ENCODE measurements at regions not wholly inside any gene's neighbourhood (a gene's known extent, or its start where the extent isn't known, plus 50 kb on each side); places are given as distances from the start of the nearest gene placed in this dataset.
A peak's percentile ranks its signal among the peaks of the same experiment; 100 is the strongest.
"Not testable (repeated sequence)": the region's sequence is repeated elsewhere in the genome, so short reads cannot be mapped to it uniquely, and the experiment has no call there.

- no peak for DNase-seq
Observed at GRCh38 chr5:104606258-104606829, 1043.8 kb upstream of the NUDT12 start.

GRCh38 chr5:104599726-104600125, 1037.1 kb upstream of the NUDT12 start:
- DNase-seq: no peak

DNA sequence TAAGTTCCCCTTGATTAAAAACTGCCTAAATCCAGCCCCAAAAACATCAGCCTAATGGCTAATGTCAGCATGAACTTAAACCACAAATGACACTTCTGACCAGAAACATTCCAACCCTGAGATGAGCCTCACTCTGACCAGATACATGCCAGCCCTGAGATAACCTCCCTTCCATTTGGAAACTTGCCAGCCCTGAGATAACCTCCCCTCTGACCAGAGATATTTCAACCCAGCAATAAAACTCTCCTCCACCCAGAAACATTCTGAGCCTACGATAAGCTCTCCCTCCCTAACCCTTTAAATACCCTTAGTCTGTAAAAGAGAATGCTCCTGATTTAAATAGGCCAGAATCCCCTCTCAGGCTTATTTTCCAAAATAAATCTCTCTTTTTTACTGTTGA, 1035.7 kb upstream of the NUDT12 start:
- DNase-seq: no peak

DNA sequence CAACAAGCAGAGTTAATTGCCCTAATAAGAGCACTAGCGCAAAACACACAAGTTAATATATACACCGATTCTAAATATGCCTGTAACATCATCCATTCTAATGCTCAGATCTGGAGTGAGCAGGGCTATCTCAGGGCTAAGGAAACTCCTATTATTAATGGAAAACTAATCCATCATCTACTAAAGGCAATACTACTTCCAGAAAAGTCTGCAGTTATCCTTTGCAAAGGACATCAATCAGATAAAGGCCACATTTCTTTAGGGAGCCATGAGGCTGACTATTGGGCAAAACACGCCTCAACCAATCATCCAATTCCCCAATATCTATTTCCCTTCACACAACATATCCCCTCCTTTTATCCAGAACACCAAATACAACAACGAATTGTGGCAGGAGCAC, 1032.3 kb upstream of the NUDT12 start:
- DNase-seq: no peak

GRCh38 chr5:104576677-104577076, 1014.1 kb upstream of the NUDT12 start:
- no peak for DNase-seq

DNA sequence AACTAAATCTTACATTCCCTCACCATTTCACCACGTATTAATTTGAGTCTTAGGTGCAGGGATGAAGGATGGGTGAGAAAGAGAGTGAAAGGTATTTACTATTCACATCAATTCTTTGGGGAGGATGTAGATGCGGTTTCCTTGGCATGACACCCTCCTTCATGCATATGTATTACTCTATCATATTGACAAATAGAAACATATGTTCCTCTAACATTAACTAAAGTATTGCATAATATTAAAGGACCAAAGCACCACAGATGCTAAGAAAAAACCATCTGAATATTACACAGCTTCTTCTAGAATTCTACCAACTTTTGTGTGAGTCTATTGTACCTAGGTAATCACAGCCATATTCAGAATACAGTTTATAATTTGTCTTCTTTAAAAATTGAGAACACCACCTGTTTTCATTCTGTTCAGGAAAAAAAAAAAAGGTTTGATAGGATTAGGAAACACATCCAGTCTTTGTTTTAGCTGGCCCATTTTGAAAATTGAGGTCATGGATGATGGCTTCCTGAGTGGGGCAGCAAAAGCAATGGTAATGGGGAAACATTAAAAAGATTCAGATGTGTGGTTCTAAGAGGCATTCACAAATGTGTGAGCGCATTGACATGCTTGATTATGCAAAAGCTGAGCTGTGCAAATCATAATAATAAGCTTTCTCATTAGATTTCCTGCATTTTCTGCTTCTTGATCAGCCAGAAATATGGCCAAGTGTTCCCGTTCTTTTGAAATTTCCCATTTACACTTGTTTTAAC, 1011.5 kb upstream of the NUDT12 start:
- DNase-seq: no peak

- DNase-seq: no peak
Observed at GRCh38 chr5:104569621-104570020, 1007.0 kb upstream of the NUDT12 start.

DNA sequence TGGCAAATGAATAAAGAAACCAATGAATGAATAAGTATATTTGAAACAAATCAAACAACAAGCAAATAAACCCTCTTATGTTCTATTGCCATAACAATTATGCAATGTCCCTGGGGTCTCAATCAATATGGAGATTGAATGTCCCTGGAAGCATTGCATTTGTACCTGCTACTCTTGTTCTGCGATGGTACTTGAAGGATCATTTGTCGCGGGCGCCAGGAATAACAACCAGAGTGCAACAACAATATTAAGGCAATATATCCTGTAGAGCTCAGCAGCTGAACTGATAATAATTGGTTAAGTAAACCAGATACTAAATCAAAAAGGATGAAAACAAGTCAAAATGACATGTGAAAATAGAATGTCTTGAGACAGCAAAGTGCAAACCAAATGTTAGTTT, 1001.9 kb upstream of the NUDT12 start:
- DNase-seq: no peak

DNA sequence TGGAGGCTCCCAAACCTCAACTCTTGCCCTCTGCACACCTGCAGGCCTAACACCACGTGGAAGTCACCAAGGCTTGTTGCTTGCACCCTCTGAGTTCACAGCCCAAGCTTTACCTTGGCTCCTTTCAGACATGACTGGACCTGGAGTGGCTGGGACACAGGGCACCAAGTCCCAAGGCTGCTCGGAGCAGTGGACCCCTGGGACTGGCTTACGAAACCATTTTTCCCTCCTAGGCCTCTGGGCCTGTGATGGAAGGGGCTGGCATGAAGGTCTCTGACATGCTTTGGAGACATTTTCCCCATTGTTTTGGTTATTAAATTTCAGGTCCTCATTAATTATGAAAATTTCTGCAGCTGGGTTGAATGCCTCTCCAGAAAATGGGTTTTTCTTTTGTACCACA, 994.4 kb upstream of the NUDT12 start:
- no peak for DNase-seq

DNA sequence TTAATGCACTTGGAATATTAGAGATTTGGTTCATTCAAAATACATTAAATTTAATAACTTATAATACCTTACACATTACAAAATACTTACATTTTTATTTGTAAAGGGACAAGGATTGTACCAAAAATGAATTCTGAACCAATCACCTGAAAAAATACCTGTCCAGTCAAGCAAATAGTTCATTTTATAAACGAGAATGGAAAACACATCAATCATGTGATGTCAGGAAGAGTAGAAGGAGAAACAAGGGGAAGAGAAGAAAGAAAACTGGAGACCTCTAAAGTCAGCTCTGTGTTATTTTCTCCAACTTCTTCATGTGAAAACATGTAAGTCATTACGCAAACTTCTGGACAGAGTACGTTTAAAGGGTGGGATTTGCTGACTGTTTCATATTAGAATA, 989.0 kb upstream of the NUDT12 start:
- DNase-seq: no peak

- DNase-seq: not testable (repeated sequence)
Observed at GRCh38 chr5:104546871-104547270, 984.3 kb upstream of the NUDT12 start.

DNA sequence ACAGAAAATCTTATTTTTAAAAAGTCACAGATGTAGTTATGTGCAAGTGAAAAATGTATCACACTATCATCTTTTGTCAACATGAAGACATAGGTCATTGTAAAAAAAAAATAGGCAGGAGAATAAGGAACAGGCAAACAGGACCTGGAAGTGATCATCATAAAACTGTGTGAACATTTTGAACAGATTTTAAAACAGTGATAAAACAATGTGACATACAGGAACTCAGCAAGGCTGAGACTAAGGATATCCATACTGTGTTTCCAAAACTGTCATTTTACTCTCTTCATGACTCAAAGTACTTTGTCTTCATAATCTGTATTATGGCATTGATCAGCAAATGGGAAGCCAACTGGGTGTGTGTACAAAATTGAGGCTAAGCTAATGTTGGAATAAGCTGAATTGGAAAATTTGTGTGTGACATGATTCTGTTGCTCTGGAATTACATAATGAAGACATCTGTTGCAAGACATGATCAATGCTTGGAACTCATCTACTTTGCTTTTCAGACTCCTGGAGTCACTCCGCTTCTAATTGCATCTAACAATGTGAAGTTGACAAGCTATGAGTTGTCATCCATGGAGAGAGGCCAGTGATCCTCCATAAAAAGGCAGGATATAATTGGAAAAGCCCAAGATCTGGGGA, 978.7 kb upstream of the NUDT12 start:
- DNase-seq: no peak

DNA sequence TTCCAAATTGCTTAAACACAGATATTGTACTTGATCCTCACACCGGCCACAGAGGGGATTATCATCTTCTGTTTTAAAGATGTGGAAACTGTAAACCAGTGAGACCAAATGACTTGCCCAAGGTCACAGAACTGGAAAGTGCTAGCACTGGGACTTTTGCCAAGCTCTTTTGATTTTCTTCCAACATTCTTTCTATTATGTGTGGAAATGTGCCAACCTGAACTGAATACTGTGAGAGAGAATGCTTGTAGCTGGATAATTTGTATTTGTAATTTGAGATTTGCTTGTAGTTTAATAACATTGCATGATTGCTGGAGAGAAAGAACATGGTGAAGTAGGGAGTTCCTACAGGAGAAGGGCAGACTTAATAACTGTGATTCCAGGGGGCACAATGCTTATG, 977.9 kb upstream of the NUDT12 start:
- peak; percentile 74 for DNase-seq

DNA sequence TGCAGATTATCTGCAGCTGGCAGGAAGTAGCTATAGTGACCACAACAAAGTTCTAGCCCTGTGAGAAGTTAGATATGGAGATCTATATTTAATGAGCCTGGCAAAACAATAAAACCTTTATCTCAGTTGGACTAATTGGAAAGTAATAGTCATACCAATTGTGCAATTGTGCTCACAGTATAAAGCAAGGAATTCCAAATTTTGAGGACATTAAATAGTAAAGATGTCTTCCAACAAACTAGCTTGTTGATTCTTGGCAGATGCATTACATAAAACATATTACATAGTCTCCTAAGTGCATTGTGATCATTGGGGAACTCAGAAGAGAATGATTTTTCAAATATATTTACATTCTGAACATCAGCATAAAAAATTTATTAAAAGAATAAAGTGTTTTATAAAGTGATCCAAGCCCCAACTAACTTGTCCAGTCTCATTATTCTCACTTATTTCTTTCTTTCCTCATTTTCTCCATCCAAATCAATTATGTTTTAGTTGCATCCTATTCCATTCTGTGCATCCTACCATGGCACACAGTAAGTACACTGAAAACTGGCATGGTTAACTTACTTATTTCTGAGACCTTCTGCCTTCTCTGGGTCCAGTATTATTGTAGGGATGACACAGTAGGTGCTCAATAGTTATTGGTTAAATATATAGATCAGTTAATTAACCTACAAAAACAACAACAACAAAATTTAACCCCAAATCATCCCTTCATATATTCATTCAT, 977.2 kb upstream of the NUDT12 start:
- no peak for DNase-seq

- DNase-seq: no peak
Observed at GRCh38 chr5:104538734-104539133, 976.1 kb upstream of the NUDT12 start.

GRCh38 chr5:104533498-104533897, 970.9 kb upstream of the NUDT12 start:
- no peak for DNase-seq

DNA sequence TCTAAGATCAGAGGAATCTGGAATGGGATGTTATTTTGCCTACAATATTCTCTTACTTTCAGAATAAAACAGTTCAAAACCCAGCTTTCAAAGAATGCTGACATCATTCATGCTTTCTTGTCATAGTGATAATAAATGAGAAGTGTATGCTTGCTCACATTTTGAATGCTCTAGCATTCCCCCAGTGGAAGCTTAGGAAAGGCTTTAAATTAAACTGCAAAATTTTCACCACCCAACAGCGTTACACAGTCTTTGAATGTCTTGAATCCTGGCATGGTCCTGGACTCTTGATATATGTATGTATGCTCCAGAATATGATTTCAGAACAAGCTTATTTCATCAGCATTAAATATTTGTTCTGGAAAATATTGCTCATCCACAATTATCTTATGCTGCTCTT, 964.3 kb upstream of the NUDT12 start:
- DNase-seq: no peak

GRCh38 chr5:104513640-104514072, 951.1 kb upstream of the NUDT12 start:
- no peak for DNase-seq

DNA sequence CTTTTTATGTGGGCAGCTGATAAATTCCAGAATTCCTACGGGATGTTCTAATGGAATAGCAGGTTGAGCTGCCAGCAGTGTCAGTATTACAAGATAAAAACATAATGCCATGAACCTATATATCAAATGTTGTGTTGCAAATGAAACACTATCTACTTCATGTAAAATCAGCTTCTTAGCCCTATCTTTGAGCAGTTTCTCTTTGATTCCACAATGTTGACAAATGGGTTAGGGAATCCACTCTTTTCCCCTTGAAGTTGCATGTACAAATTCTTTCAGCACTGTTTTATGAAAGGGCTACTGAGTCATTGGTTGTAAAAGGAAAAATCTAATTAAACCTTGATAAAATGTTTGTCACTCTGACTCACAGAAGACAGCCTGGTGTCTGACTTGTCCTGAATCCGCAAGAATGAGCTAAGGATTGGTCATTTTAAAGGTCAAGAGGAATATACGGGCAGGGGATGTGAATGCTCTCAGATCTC, 950.6 kb upstream of the NUDT12 start:
- DNase-seq: peak; percentile 61

GRCh38 chr5:104512063-104512825, 949.7 kb upstream of the NUDT12 start:
- DNase-seq: no peak

- peak; percentile 38 for DNase-seq
Observed at GRCh38 chr5:104498281-104498680, 935.7 kb upstream of the NUDT12 start.

DNA sequence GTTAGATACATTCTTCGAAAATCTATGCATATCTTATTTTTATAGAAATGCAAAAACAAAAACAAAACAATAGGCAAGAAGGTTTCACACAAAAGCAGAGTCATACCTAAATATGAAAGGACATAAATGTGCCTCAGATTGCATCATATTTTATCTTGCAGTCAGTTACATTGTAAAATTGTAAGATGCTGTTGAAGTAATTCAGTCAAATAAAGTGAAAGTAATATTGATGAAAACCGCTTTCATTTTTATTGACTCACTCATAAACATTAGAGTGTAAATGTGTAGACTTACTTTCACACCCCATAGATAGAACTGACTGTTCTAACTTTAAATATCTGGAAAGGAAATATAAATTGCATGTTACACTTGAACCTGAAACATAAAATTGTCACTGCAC, 931.5 kb upstream of the NUDT12 start:
- DNase-seq: no peak

DNA sequence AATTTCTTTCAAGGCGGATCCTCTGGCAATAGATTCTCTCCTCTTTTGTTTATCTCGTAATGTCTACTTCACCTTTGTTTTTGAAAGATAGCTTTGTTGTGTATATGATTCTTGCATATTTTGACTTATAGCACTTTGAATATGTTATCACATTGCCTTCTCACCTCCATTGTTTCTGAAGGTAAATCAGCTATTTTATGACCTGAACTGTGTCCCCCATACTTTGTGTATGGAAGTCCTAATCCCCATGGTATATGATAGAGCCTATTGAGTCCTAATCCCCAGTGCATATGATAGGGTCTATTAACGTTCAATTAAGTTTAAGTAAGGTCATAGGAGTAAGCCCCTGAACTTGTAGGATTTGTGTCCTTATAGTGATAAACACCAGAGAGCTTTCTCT, 910.2 kb upstream of the NUDT12 start:
- no peak for DNase-seq
